ENCODE measurements at regions not wholly inside any gene's neighbourhood (a gene's known extent, or its start where the extent isn't known, plus 50 kb on each side); places are given as distances from the start of the nearest gene placed in this dataset.

- no peak for ATAC-seq
- no peak overlapping the region for H3K27ac ChIP-seq (ENCODE audit: low read length)
- CTCF ChIA-PET: no interaction called here
Measured at GRCh38 chr12:89281539-89281867, 70.8 kb downstream of the DUSP6 start.

GRCh38 chr12:89280833-89281538 lies 71.3 kb downstream of the DUSP6 start:
- H2AFZ ChIP-seq (ENCODE audit: low read length): 0 out of 2 replicates have a peak overlapping the region, but pooled peaks have one; percentile 45
- no peaks in the 10 kb centered on the region for H3K36me3 ChIP-seq (ENCODE audit: low read depth, low read length)
- DNase-seq (peak; percentile 29), ATAC-seq (peak; percentile 85)
- H3K9ac ChIP-seq (ENCODE audit: low read length): no peak overlapping the region
- H4K20me1 ChIP-seq (ENCODE audit: low read length): no peaks in the 10 kb centered on the region
- CTCF ChIA-PET: no interaction called here
- H3F3A ChIP-seq (ENCODE audit: low read length, unreplicated experiment): no peaks in the 10 kb centered on the region
- H3K4me2 ChIP-seq (ENCODE audit: low read length): no peak overlapping the region
- BruUV-seq (replicated peaks): no TSS peak
- H3K4me1 ChIP-seq (ENCODE audit: insufficient read depth, low read length): peaks cover 6% of the 10 kb centered on the region; the same call in 1 of the 2 replicates
- TF ChIP-seq, protein P1, sequence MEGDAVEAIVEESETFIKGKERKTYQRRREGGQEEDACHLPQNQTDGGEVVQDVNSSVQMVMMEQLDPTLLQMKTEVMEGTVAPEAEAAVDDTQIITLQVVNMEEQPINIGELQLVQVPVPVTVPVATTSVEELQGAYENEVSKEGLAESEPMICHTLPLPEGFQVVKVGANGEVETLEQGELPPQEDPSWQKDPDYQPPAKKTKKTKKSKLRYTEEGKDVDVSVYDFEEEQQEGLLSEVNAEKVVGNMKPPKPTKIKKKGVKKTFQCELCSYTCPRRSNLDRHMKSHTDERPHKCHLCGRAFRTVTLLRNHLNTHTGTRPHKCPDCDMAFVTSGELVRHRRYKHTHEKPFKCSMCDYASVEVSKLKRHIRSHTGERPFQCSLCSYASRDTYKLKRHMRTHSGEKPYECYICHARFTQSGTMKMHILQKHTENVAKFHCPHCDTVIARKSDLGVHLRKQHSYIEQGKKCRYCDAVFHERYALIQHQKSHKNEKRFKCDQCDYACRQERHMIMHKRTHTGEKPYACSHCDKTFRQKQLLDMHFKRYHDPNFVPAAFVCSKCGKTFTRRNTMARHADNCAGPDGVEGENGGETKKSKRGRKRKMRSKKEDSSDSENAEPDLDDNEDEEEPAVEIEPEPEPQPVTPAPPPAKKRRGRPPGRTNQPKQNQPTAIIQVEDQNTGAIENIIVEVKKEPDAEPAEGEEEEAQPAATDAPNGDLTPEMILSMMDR (conservative IDR thresholded peaks at IDR 0.05; ENCODE audit: low read depth, low read length): no peak
- no peaks in the 10 kb centered on the region for H3K9me2 ChIP-seq (replicated peaks; ENCODE audit: low read length)
- POLR2A ChIA-PET (ENCODE audit: unreplicated experiment): no interaction called here
- H3K4me3 ChIP-seq (ENCODE audit: low read length): no peak overlapping the region
- H3K27me3 ChIP-seq (ENCODE audit: low read length): no peaks in the 10 kb centered on the region
- no peaks in the 10 kb centered on the region for H3K9me3 ChIP-seq (ENCODE audit: low read length)
- H3K27ac ChIP-seq (ENCODE audit: low read length): no peak overlapping the region
- intact Hi-C loops (cut with micrococcal nuclease): no loop called here
- no peaks in the 10 kb centered on the region for H3K79me2 ChIP-seq (ENCODE audit: low read length)

More at GRCh38 chr12:89281539-89281867, 70.8 kb downstream of the DUSP6 start:
- BruUV-seq (replicated peaks): no TSS peak
- intact Hi-C loops (cut with micrococcal nuclease): no loop called here
- no peaks in the 10 kb centered on the region for H3K79me2 ChIP-seq (ENCODE audit: low read length)
- no peaks in the 10 kb centered on the region for H4K20me1 ChIP-seq (ENCODE audit: low read length)
- H3K9me2 ChIP-seq (replicated peaks; ENCODE audit: low read length): no peaks in the 10 kb centered on the region
- H3K4me1 ChIP-seq (ENCODE audit: insufficient read depth, low read length): peaks cover 6% of the 10 kb centered on the region; the same call in 1 of the 2 replicates
- H3F3A ChIP-seq (ENCODE audit: low read length, unreplicated experiment): no peaks in the 10 kb centered on the region
- POLR2A ChIA-PET (ENCODE audit: unreplicated experiment): no interaction called here
- no peak overlapping the region for H3K4me3 ChIP-seq (ENCODE audit: low read length)
- H3K27me3 ChIP-seq (ENCODE audit: low read length): no peaks in the 10 kb centered on the region
- TF ChIP-seq EZH2phosphoT487 (IDR thresholded peaks at IDR 0.05; ENCODE audit: borderline replicate concordance, low read length): no peak
- TF ChIP-seq EZH2 (IDR thresholded peaks at IDR 0.05; ENCODE audit: low read length, unreplicated experiment): no peak
- TF ChIP-seq, protein P1 (conservative IDR thresholded peaks at IDR 0.05; ENCODE audit: low read depth, low read length): no peak
- no peaks in the 10 kb centered on the region for H3K9me3 ChIP-seq (ENCODE audit: low read length)
- DNase-seq: no peak
- H3K9ac ChIP-seq (ENCODE audit: low read length): no peak overlapping the region
- no peaks in the 10 kb centered on the region for H3K36me3 ChIP-seq (ENCODE audit: low read depth, low read length)
- no peak overlapping the region for H3K4me2 ChIP-seq (ENCODE audit: low read length)
- no peak overlapping the region for H2AFZ ChIP-seq (ENCODE audit: low read length)

DNA sequence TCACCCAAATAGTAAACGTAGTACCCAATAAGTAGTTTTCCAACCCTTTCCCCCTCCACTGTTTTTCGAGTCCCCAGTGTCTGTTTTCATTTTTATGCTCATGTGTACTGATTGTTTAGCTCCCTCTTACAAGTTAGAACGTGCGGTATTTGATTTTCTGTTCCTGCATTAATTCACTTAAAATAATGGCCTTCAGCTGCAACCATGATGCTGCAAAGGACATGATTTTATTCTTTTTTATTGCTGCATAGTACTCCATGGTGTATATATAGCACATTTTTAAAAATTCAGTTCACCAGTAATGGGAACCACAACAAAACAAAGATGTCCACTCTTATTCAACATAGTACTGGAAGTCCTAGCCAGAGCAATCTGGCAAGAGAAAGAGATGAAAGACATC lies 72.8 kb downstream of the DUSP6 start:
- Histone ChIP-seq H3F3A (ENCODE audit: low read length, unreplicated experiment) (no peaks in the 10 kb centered on the region), H3K9me2 (replicated peaks; ENCODE audit: low read length) (no peaks in the 10 kb centered on the region), H3K9ac (ENCODE audit: low read length) (no peak overlapping the region), H4K20me1 (ENCODE audit: low read length) (no peaks in the 10 kb centered on the region), H3K36me3 (ENCODE audit: low read depth, low read length) (no peaks in the 10 kb centered on the region), H3K4me1 (ENCODE audit: insufficient read depth, low read length) (peaks cover 6% of the 10 kb centered on the region; the same call in 1 of the 2 replicates), H3K27ac (ENCODE audit: low read length) (no peak overlapping the region), H3K79me2 (ENCODE audit: low read length) (no peaks in the 10 kb centered on the region), H3K27me3 (ENCODE audit: low read length) (no peaks in the 10 kb centered on the region), H3K9me3 (ENCODE audit: low read length) (no peaks in the 10 kb centered on the region), H3K4me3 (ENCODE audit: low read length) (no peak overlapping the region), H2AFZ (ENCODE audit: low read length) (no peak overlapping the region), H3K4me2 (ENCODE audit: low read length) (no peak overlapping the region)
- intact Hi-C loops (cut with micrococcal nuclease): no loop called here
- no peak for DNase-seq
- ChIA-PET CTCF (no interaction called here), POLR2A (ENCODE audit: unreplicated experiment) (no interaction called here)
- TF ChIP-seq EZH2 (IDR thresholded peaks at IDR 0.05; ENCODE audit: low read length, unreplicated experiment) (no peak), EZH2phosphoT487 (IDR thresholded peaks at IDR 0.05; ENCODE audit: borderline replicate concordance, low read length) (no peak)
- TF ChIP-seq, protein P1 (conservative IDR thresholded peaks at IDR 0.05; ENCODE audit: low read depth, low read length): no peak
- ATAC-seq: no peak
- no TSS peak for BruUV-seq (replicated peaks)
